H9 (cell line): ENCODE measurements at regions not wholly inside any gene's neighbourhood (a gene's known extent, or its start where the extent isn't known, plus 50 kb on each side); places are given as distances from the start of the nearest gene placed in this dataset.

Source experiments
- DNase-seq: peaks from one replicate; pipeline ENCODE4 v3.0.0-alpha.2; 2017
- H2AFZ ChIP-seq: one replicate; pipeline ENCODE4 v1.6.1; 2013; ENCODE audit warnings: mild to moderate bottlenecking, low read length, control low read depth, moderate library complexity
- H2AK5ac ChIP-seq: 2 replicates; pipeline ENCODE4 v1.6.1; 2013; ENCODE audit warnings: low read length, control low read depth, mixed read lengths; ENCODE audit not compliant: insufficient read length
- H2BK120ac ChIP-seq: one replicate; pipeline ENCODE4 v1.6.1; 2013; ENCODE audit warnings: low read depth, mild to moderate bottlenecking, low read length, control low read depth, inconsistent platforms; ENCODE audit not compliant: poor library complexity, severe bottlenecking
- H2BK12ac ChIP-seq: 2 replicates; pipeline ENCODE4 v1.6.1; 2013; ENCODE audit warnings: low read length, control low read depth, mixed read lengths, low read depth; ENCODE audit not compliant: insufficient read length
- H2BK15ac ChIP-seq: 2 replicates; pipeline ENCODE4 v1.6.1; 2013; ENCODE audit warnings: low read depth, low read length, control low read depth
- H2BK20ac ChIP-seq: one replicate; pipeline ENCODE4 v1.6.1; 2013; ENCODE audit warnings: low read depth, mild to moderate bottlenecking, low read length, control low read depth, inconsistent platforms; ENCODE audit not compliant: poor library complexity, severe bottlenecking
- H2BK5ac ChIP-seq: 2 replicates; pipeline ENCODE4 v1.6.1; 2013; ENCODE audit warnings: low read length, control low read depth, mixed read lengths; ENCODE audit not compliant: insufficient read length
- H3K14ac ChIP-seq: 2 replicates; pipeline ENCODE4 v1.6.1; 2013; ENCODE audit warnings: low read length, control low read depth; ENCODE audit not compliant: insufficient read depth
- H3K18ac ChIP-seq: 2 replicates; pipeline ENCODE4 v1.6.1; 2013; ENCODE audit warnings: low read depth, mild to moderate bottlenecking, mixed read lengths, low read length, control low read depth; ENCODE audit not compliant: insufficient read length
- H3K23ac ChIP-seq: 2 replicates; pipeline ENCODE4 v1.6.1; 2013; ENCODE audit warnings: low read length, control low read depth, mixed read lengths, low read depth; ENCODE audit not compliant: insufficient read length
- H3K23me2 ChIP-seq: 2 replicates; pipeline ENCODE4 v1.6.1; 2013; ENCODE audit warnings: low read depth, mild to moderate bottlenecking, mixed read lengths, low read length, control low read depth; ENCODE audit not compliant: insufficient read length, poor library complexity, severe bottlenecking
- H3K27ac ChIP-seq: 2 replicates; pipeline ENCODE4 v1.5.1; 2013; ENCODE audit warnings: low read length, control low read depth, mixed read lengths, low read depth; ENCODE audit not compliant: insufficient read length
- H3K27me3 ChIP-seq: 2 replicates; pipeline ENCODE4 v1.6.1; 2013; ENCODE audit warnings: low read length, control low read depth, inconsistent platforms; ENCODE audit not compliant: insufficient read depth
- H3K4ac ChIP-seq: 2 replicates; pipeline ENCODE4 v1.6.1; 2013; ENCODE audit warnings: low read depth, mild to moderate bottlenecking, control low read depth, inconsistent platforms, low read length, moderate library complexity
- H3K4me1 ChIP-seq: 2 replicates; pipeline ENCODE4 v1.6.1; 2013; ENCODE audit warnings: low read length, control low read depth, inconsistent platforms; ENCODE audit not compliant: insufficient read depth
- H3K4me2 ChIP-seq: 2 replicates; pipeline ENCODE4 v1.6.1; 2013; ENCODE audit warnings: low read length, control low read depth, mixed read lengths; ENCODE audit not compliant: insufficient read length, insufficient read depth
- H3K56ac ChIP-seq: 2 replicates; pipeline ENCODE4 v1.6.1; 2013; ENCODE audit warnings: low read depth, mild to moderate bottlenecking, mixed read lengths, low read length, control low read depth; ENCODE audit not compliant: insufficient read length
- H3K79me1 ChIP-seq: 2 replicates; pipeline ENCODE4 v1.6.1; 2013; ENCODE audit warnings: low read depth, mild to moderate bottlenecking, moderate library complexity, low read length, control low read depth, inconsistent platforms; ENCODE audit not compliant: insufficient read depth, poor library complexity, severe bottlenecking
- H3K79me2 ChIP-seq: 2 replicates; pipeline ENCODE4 v1.6.1; 2013; ENCODE audit warnings: low read length, control low read depth, inconsistent platforms; ENCODE audit not compliant: insufficient read depth
- H3K9ac ChIP-seq: 2 replicates; pipeline ENCODE4 v1.6.1; 2013; ENCODE audit warnings: low read length, control low read depth, mixed read lengths; ENCODE audit not compliant: insufficient read length; ENCODE audit errors: extremely low read depth
- H3K9me3 ChIP-seq: one replicate; pipeline ENCODE4 v1.6.1; 2013; ENCODE audit warnings: low read depth, low read length, inconsistent platforms; ENCODE audit not compliant: control insufficient read depth
- H3T11ph ChIP-seq: one replicate; pipeline ENCODE4 v1.6.1; 2013; ENCODE audit warnings: mild to moderate bottlenecking, low read length, control low read depth, inconsistent platforms
- H4K20me1 ChIP-seq: one replicate; pipeline ENCODE4 v1.6.1; 2013; ENCODE audit not compliant: control insufficient read depth, insufficient read length, insufficient read depth
- H4K5ac ChIP-seq: 2 replicates; pipeline ENCODE4 v1.6.1; 2013; ENCODE audit warnings: low read depth, mild to moderate bottlenecking, mixed read lengths, low read length, control low read depth; ENCODE audit not compliant: insufficient read length
- H4K8ac ChIP-seq: replicated peaks from 2 replicates; pipeline ENCODE4 v1.6.1; 2013; ENCODE audit warnings: low read length, control low read depth, mixed read lengths, low read depth; ENCODE audit not compliant: insufficient read length
- H4K91ac ChIP-seq: 2 replicates; pipeline ENCODE4 v1.6.1; 2013; ENCODE audit warnings: low read depth, mild to moderate bottlenecking, moderate library complexity, mixed read lengths, low read length, control low read depth; ENCODE audit not compliant: insufficient read length
- H3K27ac Mint-ChIP-seq, 3 experiments: 2 replicates in 2 of 3; 3 replicates in 1 of 3; pipeline ENCODE4 v1.8.0; 2020 to 2021; ENCODE audit warnings: mixed read lengths in 3 of 3, mild to moderate bottlenecking in 1 of 3, moderate library complexity in 1 of 3
- H3K27me3 Mint-ChIP-seq: 2 replicates; pipeline ENCODE4 v1.8.0; 2021; ENCODE audit warnings: low read depth, mild to moderate bottlenecking, moderate library complexity, mixed read lengths
- H3K36me3 Mint-ChIP-seq, 3 experiments: 2 replicates in 2 of 3; 3 replicates in 1 of 3; pipeline ENCODE4 v1.8.0; 2020 to 2021; ENCODE audit warnings: low read depth in 3 of 3, mixed read lengths in 3 of 3; ENCODE audit not compliant: insufficient read depth in 1 of 3
- H3K4me1 Mint-ChIP-seq, 2 experiments: 2 replicates each; pipeline ENCODE4 v1.8.0; 2020; ENCODE audit warnings: mixed read lengths in 2 of 2
- H3K4me3 Mint-ChIP-seq, 2 experiments: 2 replicates in 1 of 2; 3 replicates in 1 of 2; pipeline ENCODE4 v1.8.0; 2020 to 2021; ENCODE audit warnings: mild to moderate bottlenecking in 2 of 2, mixed read lengths in 2 of 2, moderate library complexity in 1 of 2
- H3K9me3 Mint-ChIP-seq, 2 experiments: 2 replicates in 1 of 2; 3 replicates in 1 of 2; pipeline ENCODE4 v1.8.0; 2020; ENCODE audit warnings: mild to moderate bottlenecking in 2 of 2, mixed read lengths in 2 of 2, moderate library complexity in 1 of 2
- TF ChIP-seq, protein P1 (sequence below): fragments of 200-600 bp; sonication (generic); conservative IDR thresholded peaks from 3 replicates; pipeline ENCODE4 v1.8.0; 2021; ENCODE audit warnings: antibody characterized with exemption, mild to moderate bottlenecking

DNA sequence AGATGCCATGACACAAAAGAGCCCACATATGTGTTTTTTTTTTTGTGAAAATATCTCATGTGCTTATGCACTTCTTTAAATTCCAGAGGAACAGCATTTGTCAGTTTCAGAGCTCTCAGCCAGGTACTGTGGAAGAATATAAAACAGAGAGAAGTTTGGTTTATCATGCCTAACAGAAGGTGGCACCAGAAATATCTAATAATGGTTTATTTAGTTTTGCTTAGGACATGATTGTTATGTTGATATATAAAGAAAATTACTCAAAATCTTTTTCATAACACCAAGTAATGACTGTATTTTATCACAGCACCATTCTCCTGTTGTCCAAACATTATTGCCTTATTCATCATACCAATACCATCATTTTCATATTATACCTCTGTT, 455.6 kb upstream of the ACTBL2 start:
- Histone ChIP-seq H4K5ac (no peak overlapping the region), H3K23ac (no peak overlapping the region), H3K4me1 (no peaks in the 10 kb centered on the region), H4K8ac (no peak overlapping the region), H3K79me1 (no peaks in the 10 kb centered on the region), H4K91ac (no peak overlapping the region), H2BK5ac (no peak overlapping the region), H2BK15ac (no peak overlapping the region), H2BK120ac (no peak overlapping the region), H3K18ac (no peak overlapping the region), H3K27ac (no peak overlapping the region), H3K4me2 (no peak overlapping the region), H4K20me1 (no peaks in the 10 kb centered on the region), H3K56ac (no peak overlapping the region), H2AK5ac (no peak overlapping the region), H3K14ac (no peak overlapping the region), H3K9me3 (no peaks in the 10 kb centered on the region), H3K23me2 (no peaks in the 10 kb centered on the region), H3K79me2 (no peaks in the 10 kb centered on the region), H3K9ac (no peak overlapping the region), H2BK12ac (no peak overlapping the region), H3K4ac (no peak overlapping the region), H2BK20ac (no peak overlapping the region), H2AFZ (no peak overlapping the region), H3K27me3 (no peaks in the 10 kb centered on the region), H3T11ph (no peak overlapping the region)
- Mint-ChIP-seq H3K9me3 (no peaks in the 10 kb centered on the region), H3K4me1 (no peaks in the 10 kb centered on the region), H3K36me3 (no peaks in the 10 kb centered on the region), H3K4me3 (no peak overlapping the region), H3K27ac (no peak overlapping the region), H3K27me3 (no peaks in the 10 kb centered on the region)
- DNase-seq: no peak
- TF ChIP-seq, protein P1, sequence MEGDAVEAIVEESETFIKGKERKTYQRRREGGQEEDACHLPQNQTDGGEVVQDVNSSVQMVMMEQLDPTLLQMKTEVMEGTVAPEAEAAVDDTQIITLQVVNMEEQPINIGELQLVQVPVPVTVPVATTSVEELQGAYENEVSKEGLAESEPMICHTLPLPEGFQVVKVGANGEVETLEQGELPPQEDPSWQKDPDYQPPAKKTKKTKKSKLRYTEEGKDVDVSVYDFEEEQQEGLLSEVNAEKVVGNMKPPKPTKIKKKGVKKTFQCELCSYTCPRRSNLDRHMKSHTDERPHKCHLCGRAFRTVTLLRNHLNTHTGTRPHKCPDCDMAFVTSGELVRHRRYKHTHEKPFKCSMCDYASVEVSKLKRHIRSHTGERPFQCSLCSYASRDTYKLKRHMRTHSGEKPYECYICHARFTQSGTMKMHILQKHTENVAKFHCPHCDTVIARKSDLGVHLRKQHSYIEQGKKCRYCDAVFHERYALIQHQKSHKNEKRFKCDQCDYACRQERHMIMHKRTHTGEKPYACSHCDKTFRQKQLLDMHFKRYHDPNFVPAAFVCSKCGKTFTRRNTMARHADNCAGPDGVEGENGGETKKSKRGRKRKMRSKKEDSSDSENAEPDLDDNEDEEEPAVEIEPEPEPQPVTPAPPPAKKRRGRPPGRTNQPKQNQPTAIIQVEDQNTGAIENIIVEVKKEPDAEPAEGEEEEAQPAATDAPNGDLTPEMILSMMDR: no peak
